K562 (cell line): ENCODE measurements at regions not wholly inside any gene's neighbourhood (a gene's known extent, or its start where the extent isn't known, plus 50 kb on each side); places are given as distances from the start of the nearest gene placed in this dataset.

ENCODE experiments used
- ATAC-seq: fragments of 200-7000 bp; cut with Tn5 transposase; 3 replicates; pipeline ENCODE4 v1.9.1; 2020; ENCODE audit warnings: moderate library complexity
- BruUV-seq: library from RNA; stranded (reverse); fragments of 400-500 nt; replicated peaks from 2 replicates; lab custom pipeline; 2021; lab: Mats Ljungman, UMichigan
- CTCF ChIA-PET: fragments of 300-600 bp; formaldehyde crosslinking; extraction: SDS; loops from one replicate; lab custom pipeline; 2021; ENCODE audit warnings: low intra/inter-chr PET ratio; lab: Yijun Ruan, JAX
- POLR2A ChIA-PET: fragments of 300-600, 350-650 bp; sonication (Branson Sonifier 250); formaldehyde crosslinking; extraction: SDS; loops from one replicate; lab custom pipeline; 2021; ENCODE audit warnings: antibody characterized with exemption, inconsistent platforms; lab: Yijun Ruan, JAX
- DNase-seq, 4 experiments: peaks; one replicate each; pipeline versions ENCODE4 v3.0.0 to v3.0.0-alpha.2; 2011 to 2018; ENCODE audit warnings: low spot score in 3 of 4, mixed read lengths in 3 of 4; ENCODE audit errors: extremely low read depth in 1 of 4
- FAIRE-seq: peaks from 2 replicates; lab custom pipeline; 2011; peaks lifted over from hg19 to GRCh38; lab: Jason Lieb, UNC
- H2AFZ ChIP-seq: 2 replicates; pipeline ENCODE4 v1.6.0; 2011; ENCODE audit warnings: low read depth, low read length, control low read depth, inconsistent platforms
- H3K27ac ChIP-seq: fragments of 200-600 bp; 3 replicates; pipeline ENCODE4 v1.8.0; 2011; ENCODE audit warnings: low read depth, mild to moderate bottlenecking, control low read depth, inconsistent platforms, low read length, moderate library complexity, mixed read lengths; ENCODE audit errors: extremely low read depth
- H3K27me3 ChIP-seq, 2 experiments: fragments of 300-600 bp in 1 of 2; 2 replicates in 1 of 2; 3 replicates in 1 of 2; pipeline versions ENCODE4 v1.6.0 to v1.8.0; 2011; ENCODE audit warnings: inconsistent platforms in 2 of 2, low read length in 2 of 2, mild to moderate bottlenecking in 1 of 2, mixed read lengths in 1 of 2, moderate library complexity in 1 of 2; ENCODE audit not compliant: control insufficient read depth in 2 of 2, insufficient read depth in 2 of 2
- H3K36me3 ChIP-seq: fragments of 300-600 bp; 3 replicates; pipeline ENCODE4 v1.8.0; 2011; ENCODE audit warnings: mild to moderate bottlenecking, low read length, inconsistent platforms; ENCODE audit not compliant: control insufficient read depth, insufficient read depth
- H3K4me1 ChIP-seq, 2 experiments: fragments of 200-600 bp in 1 of 2; replicated peaks in 1 of 2; 2 replicates in 1 of 2; 3 replicates in 1 of 2; pipeline versions ENCODE4 v1.5.1 to v1.8.0; 2011; ENCODE audit warnings: inconsistent platforms in 2 of 2, low read length in 2 of 2, mild to moderate bottlenecking in 1 of 2, mixed read lengths in 1 of 2, moderate library complexity in 1 of 2; ENCODE audit not compliant: control insufficient read depth in 2 of 2, insufficient read depth in 2 of 2
- H3K4me2 ChIP-seq: 2 replicates; pipeline ENCODE4 v1.6.1; 2011; ENCODE audit warnings: low read length, control low read depth, inconsistent platforms, mixed read lengths; ENCODE audit not compliant: insufficient read depth
- H3K4me3 ChIP-seq: fragments of 200-600 bp; sonication (generic), shearing (Covaris generic); 2 replicates; pipeline ENCODE4 v1.5.1; 2016; ENCODE audit warnings: control low read depth, inconsistent platforms
- H3K79me2 ChIP-seq: fragments of 200-600 bp; 3 replicates; pipeline ENCODE4 v1.8.0; 2011; ENCODE audit warnings: low read length, inconsistent platforms; ENCODE audit not compliant: control insufficient read depth, insufficient read depth
- H3K9ac ChIP-seq, 2 experiments: 2 replicates each; pipeline versions ENCODE4 v1.6.0 to v1.6.1; 2011; ENCODE audit warnings: low read depth in 2 of 2, low read length in 2 of 2, control low read depth in 1 of 2, inconsistent platforms in 1 of 2, mild to moderate bottlenecking in 1 of 2, mixed read lengths in 1 of 2; ENCODE audit not compliant: insufficient read depth in 1 of 2
- H3K9me1 ChIP-seq: one replicate; pipeline ENCODE4 v1.6.0; 2011; ENCODE audit warnings: inconsistent platforms, mild to moderate bottlenecking, low read length, moderate library complexity; ENCODE audit not compliant: control insufficient read depth, insufficient read depth
- H3K9me3 ChIP-seq: replicated peaks from 2 replicates; pipeline ENCODE4 v1.5.1; 2011; ENCODE audit warnings: low read depth, low read length, inconsistent platforms; ENCODE audit not compliant: control insufficient read depth, insufficient read depth
- H4K20me1 ChIP-seq: replicated peaks from 2 replicates; pipeline ENCODE4 v1.6.1; 2011; ENCODE audit warnings: low read length, inconsistent platforms, mixed read lengths; ENCODE audit not compliant: control insufficient read depth, insufficient read depth
- CBFA2T3 ChIP-seq: fragments of 450-650 bp; IDR thresholded peaks from 2 replicates; pipeline ENCODE4 v1.6.1; 2017
- COPS2 ChIP-seq: fragments of 450-650 bp; conservative IDR thresholded peaks from 2 replicates; pipeline ENCODE4 v1.6.1; 2016; ENCODE audit warnings: mild to moderate bottlenecking, moderate library complexity
- DPF2 ChIP-seq: fragments of 450-650 bp; IDR thresholded peaks from 2 replicates; pipeline ENCODE4 v1.6.1; 2016
- EP300 ChIP-seq: IDR thresholded peaks from 2 replicates; pipeline ENCODE4 v1.6.1; 2012; ENCODE audit warnings: low read length, improper control_type of control experiment
- FIP1L1 ChIP-seq: fragments of 200-400 bp; formaldehyde crosslinking; IDR thresholded peaks from 2 replicates; pipeline ENCODE4 v1.6.1; 2018; ENCODE audit warnings: mild to moderate bottlenecking, low read depth, low read length; ENCODE audit not compliant: poor library complexity, severe bottlenecking
- FOS ChIP-seq: IDR thresholded peaks from 3 replicates; pipeline ENCODE4 v1.6.1; 2011; ENCODE audit not compliant: insufficient read length; ENCODE audit errors: extremely low read depth
- KAT2B ChIP-seq: IDR thresholded peaks from one replicate; pipeline ENCODE4 v1.6.1; 2012; ENCODE audit warnings: low read depth, mild to moderate bottlenecking, control low read depth, inconsistent platforms, low read length, moderate library complexity
- KAT8 ChIP-seq: fragments of 450-650 bp; IDR thresholded peaks from 2 replicates; pipeline ENCODE4 v1.6.1; 2016; ENCODE audit warnings: low read depth, mild to moderate bottlenecking
- LEF1 ChIP-seq: fragments of 450-650 bp; IDR thresholded peaks from 2 replicates; pipeline ENCODE4 v1.6.1; 2016; ENCODE audit warnings: mild to moderate bottlenecking
- NELFE ChIP-seq: IDR thresholded peaks from 2 replicates; pipeline ENCODE4 v1.6.1; 2011; ENCODE audit warnings: mild to moderate bottlenecking; ENCODE audit not compliant: insufficient read depth, insufficient read length
- NFRKB ChIP-seq: fragments of 450-650 bp; IDR thresholded peaks from 2 replicates; pipeline ENCODE4 v1.6.1; 2016; ENCODE audit warnings: low read depth
- PREB ChIP-seq: sonication (generic); formaldehyde crosslinking; IDR thresholded peaks from 2 replicates; pipeline ENCODE4 v1.8.1; 2023; ENCODE audit warnings: mild to moderate bottlenecking, missing genetic modification reagents
- PTBP1 ChIP-seq: fragments of 200-400 bp; formaldehyde crosslinking; IDR thresholded peaks from 2 replicates; pipeline ENCODE4 v1.6.1; 2017; ENCODE audit warnings: low read depth, low read length
- SMARCB1 ChIP-seq: IDR thresholded peaks from 2 replicates; pipeline ENCODE4 v1.6.1; 2011; ENCODE audit warnings: improper control_type of control experiment, low read depth; ENCODE audit not compliant: insufficient read length
- SNAPC5 ChIP-seq: fragments of 250-450 bp; sonication (Bioruptor Pico); IDR thresholded peaks from 2 replicates; pipeline ENCODE4 v1.8.0; 2021; ENCODE audit warnings: moderate library complexity, mild to moderate bottlenecking, inconsistent platforms
- SNRNP70 ChIP-seq: fragments of 200-400 bp; formaldehyde crosslinking; optimal IDR thresholded peaks from 2 replicates; pipeline ENCODE3; 2017; ENCODE audit warnings: low read depth, low read length
- ZBTB2 ChIP-seq: fragments of 450-650 bp; IDR thresholded peaks from 2 replicates; pipeline ENCODE4 v1.6.1; 2016; ENCODE audit warnings: antibody characterized with exemption
- ZKSCAN3 ChIP-seq: fragments of 250-450 bp; sonication (Bioruptor Pico); IDR thresholded peaks from 2 replicates; pipeline ENCODE4 v1.4.0; 2020
- ZNF239 ChIP-seq: fragments of 250-450 bp; sonication (Bioruptor Pico); IDR thresholded peaks from 2 replicates; pipeline ENCODE4 v1.4.0; 2020; ENCODE audit warnings: mild to moderate bottlenecking
- WGBS: fragments of 100-300 bp; shearing (Covaris generic); methylation state at CpG from one replicate; pipeline ENCODE4 v1.1.6; 2016; ENCODE audit warnings: low coverage, mixed read lengths; ENCODE audit not compliant: insufficient coverage; ENCODE audit errors: missing lambda C conversion rate; 5-methylcytosine and 5-hydroxymethylcytosine counted together
- in situ Hi-C: fragments of 300-500 bp; cut with MboI; formaldehyde crosslinking; loops from 4 replicates; pipeline ENCODE4 v1.15.0; 2018; ENCODE audit warnings: inconsistent platforms, mixed read lengths
- intact Hi-C: fragments of 100-400 bp; cut with micrococcal nuclease; formaldehyde crosslinking; loops from 2 replicates; pipeline ENCODE4 v1.14.2; 2022

- Histone ChIP-seq H3K9ac (no peak overlapping the region), H3K36me3 (no peaks in the 10 kb centered on the region), H4K20me1 (no peaks in the 10 kb centered on the region), H3K4me1 (no peaks in the 10 kb centered on the region), H3K79me2 (no peaks in the 10 kb centered on the region), H3K27ac (no peak overlapping the region), H3K4me2 (no peak overlapping the region), H3K9me1 (no peaks in the 10 kb centered on the region), H3K4me3 (no peak overlapping the region), H2AFZ (no peak overlapping the region), H3K27me3 (no peaks in the 10 kb centered on the region), H3K9me3 (no peaks in the 10 kb centered on the region)
- no peak for DNase-seq
- in situ Hi-C loops: no loop called here
- ATAC-seq: no peak
- FAIRE-seq: no peak
- BruUV-seq: no TSS peak
- intact Hi-C loops: no loop called here
- POLR2A ChIA-PET: no interaction called here
- CTCF ChIA-PET: no interaction called here
- no peak for TF ChIP-seq SNAPC5
- no peak for TF ChIP-seq EP300
- no peak for TF ChIP-seq DPF2
- TF ChIP-seq COPS2: no peak
- no peak for TF ChIP-seq NELFE
- TF ChIP-seq FIP1L1: no peak
- TF ChIP-seq CBFA2T3: no peak
These were observed 91.6 kb upstream of the NLRP2B start for GRCh38 chrX:57771689-57772088.

GRCh38 chrX:57752866-57753265, 72.8 kb upstream of the NLRP2B start:
- no peaks in the 10 kb centered on the region for H3K27me3 ChIP-seq
- 0% methylated on average over 2 of the region's 2 CpGs for WGBS
- H3K27ac ChIP-seq: no peak overlapping the region
- H3K4me3 ChIP-seq: no peak overlapping the region
- no peaks in the 10 kb centered on the region for H3K4me1 ChIP-seq
- BruUV-seq: no TSS peak
- no peaks in the 10 kb centered on the region for H4K20me1 ChIP-seq
- intact Hi-C loops: no loop called here
- no peaks in the 10 kb centered on the region for H3K79me2 ChIP-seq
- H3K9me1 ChIP-seq: no peaks in the 10 kb centered on the region
- ChIA-PET CTCF (no interaction called here), POLR2A (no interaction called here)
- no peaks in the 10 kb centered on the region for H3K9me3 ChIP-seq
- no peak overlapping the region for H3K4me2 ChIP-seq
- DNase-seq (no peak), ATAC-seq (no peak), FAIRE-seq (no peak)
- H3K9ac ChIP-seq: no peak overlapping the region
- H2AFZ ChIP-seq: no peak overlapping the region
- in situ Hi-C loops: no loop called here
- H3K36me3 ChIP-seq: no peaks in the 10 kb centered on the region
- no peak for TF ChIP-seq PREB (CRISPR knock-in tag)
- no peak for TF ChIP-seq SNRNP70
- no peak for TF ChIP-seq ZKSCAN3 (CRISPR knock-in tag)
- no peak for TF ChIP-seq KAT2B
- TF ChIP-seq ZNF239 (CRISPR knock-in tag): no peak
- TF ChIP-seq NFRKB: no peak
- TF ChIP-seq KAT8: no peak
- no peak for TF ChIP-seq SMARCB1
- TF ChIP-seq ZBTB2: no peak
- no peak for TF ChIP-seq FOS
- TF ChIP-seq LEF1: no peak
- TF ChIP-seq PTBP1: no peak
